Activated naive CD8-positive, alpha-beta T cell treated with anti-CD3 and anti-CD28 coated beads, Interleukin-2, amount 10 ng/mL, durations not matched to agents 7 days and 5 days (primary cell): ENCODE measurements at regions not wholly inside any gene's neighbourhood (a gene's known extent, or its start where the extent isn't known, plus 50 kb on each side); places are given as distances from the start of the nearest gene placed in this dataset.
"Not testable (repeated sequence)": the region's sequence is repeated elsewhere in the genome, so short reads cannot be mapped to it uniquely, and the experiment has no call there.

Source experiments
- ATAC-seq: fragments of 150-1000 bp; cut with Tn5 transposase; one replicate; pipeline ENCODE4 v1.10.0; 2021; ENCODE audit warnings: low read depth, moderate library complexity
- POLR2A ChIA-PET: fragments of 350-600 bp; sonication (Branson Sonifier 250); formaldehyde crosslinking; loops from one replicate; lab custom pipeline; 2021; ENCODE audit warnings: antibody characterized with exemption; lab: Charles Lee
- DNase-seq: peaks from one replicate; pipeline ENCODE4 v3.0.0; 2021
- H3K27ac Mint-ChIP-seq: one replicate; pipeline ENCODE4 v1.8.0; 2022; ENCODE audit warnings: mild to moderate bottlenecking, mixed read lengths
- H3K27me3 Mint-ChIP-seq: one replicate; pipeline ENCODE4 v1.8.0; 2022; ENCODE audit warnings: mild to moderate bottlenecking, moderate library complexity, mixed read lengths
- H3K36me3 Mint-ChIP-seq: one replicate; pipeline ENCODE4 v1.8.0; 2021; ENCODE audit warnings: mild to moderate bottlenecking, mixed read lengths
- H3K4me1 Mint-ChIP-seq: one replicate; pipeline ENCODE4 v1.8.0; 2021; ENCODE audit warnings: mixed read lengths
- H3K4me3 Mint-ChIP-seq: one replicate; pipeline ENCODE4 v1.8.0; 2022; ENCODE audit warnings: mild to moderate bottlenecking, moderate library complexity, mixed read lengths
- H3K9me3 Mint-ChIP-seq: one replicate; pipeline ENCODE4 v1.8.0; 2021; ENCODE audit warnings: mixed read lengths

DNA sequence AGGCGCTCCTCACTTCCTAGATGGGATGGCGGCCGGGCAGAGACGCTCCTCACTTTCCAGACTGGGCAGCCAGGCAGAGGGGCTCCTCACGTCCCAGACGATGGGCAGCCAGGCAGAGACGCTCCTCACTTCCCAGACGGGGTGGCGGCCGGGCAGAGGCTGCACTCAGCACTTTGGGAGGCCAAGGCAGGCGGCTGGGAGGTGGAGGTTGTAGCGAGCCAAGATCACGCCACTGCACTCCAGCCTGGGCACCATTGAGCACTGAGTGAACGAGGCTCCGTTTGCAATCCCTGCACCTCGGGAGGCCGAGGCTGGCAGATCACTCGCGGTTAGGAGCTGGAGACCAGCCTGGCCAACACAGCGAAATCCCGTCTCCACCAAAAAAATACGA, 72.0 kb upstream of the LRPPRC start:
- DNase-seq, H3K9me3 Mint-ChIP-seq, H3K27ac Mint-ChIP-seq, POLR2A ChIA-PET, H3K27me3 Mint-ChIP-seq, H3K4me1 Mint-ChIP-seq, H3K36me3 Mint-ChIP-seq, ATAC-seq, H3K4me3 Mint-ChIP-seq: not testable (repeated sequence)

DNA sequence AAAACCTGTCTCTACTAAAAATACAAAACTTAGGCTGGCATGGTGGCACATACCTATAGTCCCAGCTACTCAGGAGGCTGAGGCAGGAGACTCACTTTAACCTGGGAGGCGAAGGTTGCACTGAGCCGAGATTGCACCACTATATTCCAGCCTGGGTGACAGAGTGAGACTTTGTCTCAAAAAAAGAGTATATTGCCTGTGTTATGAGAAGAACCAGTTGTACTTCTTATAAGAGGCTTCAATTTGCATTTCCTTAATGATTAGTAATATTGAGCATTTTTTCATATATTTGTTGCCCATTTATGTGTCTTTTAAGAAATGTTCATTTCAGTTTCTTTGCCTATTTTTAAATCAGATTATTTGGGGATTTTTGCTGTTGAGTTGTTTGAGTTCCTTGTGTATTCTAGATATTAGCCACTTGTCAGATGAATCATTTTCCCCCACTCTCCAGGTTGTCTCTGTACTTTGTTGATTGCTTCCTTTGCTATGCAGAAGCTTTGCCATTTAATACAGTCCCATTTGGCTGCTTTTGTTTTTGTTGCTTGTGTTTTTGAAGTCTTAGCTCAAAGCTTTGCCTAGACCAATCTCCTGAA, 75.8 kb upstream of the LRPPRC start:
- Mint-ChIP-seq H3K36me3 (no peaks in the 10 kb centered on the region), H3K4me3 (no peak overlapping the region), H3K9me3 (no peaks in the 10 kb centered on the region), H3K4me1 (no peaks in the 10 kb centered on the region), H3K27me3 (peaks cover 2% of the 10 kb centered on the region), H3K27ac (no peak overlapping the region)
- POLR2A ChIA-PET = interaction anchor here (0.6 kb wide), 1 partner anchor 227 kb away, joined by 5 read pairs; no protein-coding TSS in a partner anchor
- ATAC-seq (no peak), DNase-seq (no peak)

DNA sequence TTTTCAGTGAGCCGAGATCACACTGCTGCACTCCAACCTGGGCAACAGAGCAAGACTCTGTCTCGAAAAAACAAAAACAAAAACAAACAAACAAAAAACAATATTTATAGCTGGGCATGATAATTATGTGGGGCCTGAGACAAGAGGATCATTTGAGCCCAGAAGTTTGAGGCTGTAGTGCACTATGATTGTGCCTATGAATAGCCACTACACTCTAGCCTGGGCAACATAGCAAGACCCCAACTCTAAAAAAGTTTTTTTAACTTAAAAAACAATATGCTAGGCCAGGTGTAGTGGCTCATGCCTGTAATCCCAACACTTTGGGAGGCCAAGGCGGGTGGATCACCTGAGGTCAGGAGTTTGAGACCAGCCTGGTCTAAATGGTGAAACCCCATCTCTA, 77.9 kb upstream of the LRPPRC start:
- H3K27ac Mint-ChIP-seq, H3K27me3 Mint-ChIP-seq, ATAC-seq, POLR2A ChIA-PET, H3K4me3 Mint-ChIP-seq, H3K9me3 Mint-ChIP-seq, H3K4me1 Mint-ChIP-seq, DNase-seq, H3K36me3 Mint-ChIP-seq: not testable (repeated sequence)

DNA sequence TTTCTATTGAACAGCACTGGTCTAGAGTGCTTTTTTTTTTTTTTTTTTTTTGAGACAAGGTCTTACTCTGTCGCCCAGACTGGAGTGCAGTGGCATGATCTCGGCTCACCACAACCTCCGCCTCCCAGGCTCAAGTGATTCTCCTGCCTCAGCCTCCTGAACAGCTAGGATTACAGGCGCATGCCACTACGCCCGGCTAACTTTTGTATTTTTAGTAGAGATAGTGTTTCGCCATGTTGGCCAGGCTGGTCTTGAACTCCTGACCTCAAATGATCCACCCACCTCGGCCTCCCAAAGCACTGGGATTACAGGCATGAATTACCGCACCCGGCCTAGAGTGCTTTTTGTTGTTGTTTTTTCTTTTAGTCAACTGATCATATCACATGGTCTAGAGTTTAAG, 79.0 kb upstream of the LRPPRC start:
- DNase-seq, ATAC-seq, H3K27ac Mint-ChIP-seq, H3K27me3 Mint-ChIP-seq, H3K36me3 Mint-ChIP-seq, POLR2A ChIA-PET, H3K4me1 Mint-ChIP-seq, H3K4me3 Mint-ChIP-seq, H3K9me3 Mint-ChIP-seq: not testable (repeated sequence)

DNA sequence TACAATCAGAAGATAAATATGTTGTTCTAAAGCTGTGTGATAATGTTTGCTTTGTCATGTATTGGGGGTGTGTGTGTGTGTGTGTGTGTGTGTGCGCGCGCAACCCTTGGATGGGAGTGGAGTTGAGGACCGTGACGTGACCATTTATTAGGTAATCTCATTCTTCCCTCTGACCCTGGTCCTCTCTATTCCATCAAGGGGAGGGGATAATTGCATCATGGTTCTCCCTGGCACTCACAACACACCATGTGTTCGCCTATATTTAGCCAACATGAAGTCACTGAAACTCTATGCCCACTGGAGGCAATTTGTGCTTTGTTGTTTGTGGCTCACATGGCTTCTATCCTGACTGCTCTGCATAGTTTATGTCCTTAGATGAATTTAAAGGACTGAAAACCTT, 79.8 kb upstream of the LRPPRC start:
- H3K4me3 Mint-ChIP-seq = no peak overlapping the region
- DNase-seq = no peak

DNA sequence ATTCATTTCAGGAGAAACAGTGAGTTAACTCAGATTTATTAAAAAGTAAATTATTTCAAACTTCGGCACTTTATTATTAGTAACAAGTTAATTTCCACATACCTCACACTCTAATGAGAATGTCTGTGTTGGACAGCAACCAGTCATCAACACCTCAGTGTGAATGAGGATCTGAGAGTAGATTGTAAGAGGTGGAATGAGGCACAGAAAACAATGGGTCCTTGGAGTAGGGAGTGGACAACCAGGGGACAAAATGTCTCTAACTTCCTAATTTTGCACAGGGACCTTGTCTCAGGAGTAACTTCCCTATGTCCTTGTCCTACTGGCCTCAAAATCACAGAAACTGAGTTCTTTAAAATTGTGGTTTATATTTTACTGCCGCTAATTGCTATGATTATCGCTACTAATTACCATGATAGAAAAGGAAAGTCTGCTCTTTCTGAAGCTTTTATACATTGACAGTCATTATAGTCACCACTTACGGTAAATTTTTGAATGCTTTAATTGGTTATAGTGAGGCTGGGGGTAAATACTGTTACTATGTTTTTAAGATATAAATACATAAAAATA, 82.2 kb upstream of the LRPPRC start:
- H3K4me3 Mint-ChIP-seq = no peak overlapping the region
- no peaks in the 10 kb centered on the region for H3K36me3 Mint-ChIP-seq
- H3K9me3 Mint-ChIP-seq = no peaks in the 10 kb centered on the region
- H3K27ac Mint-ChIP-seq = no peak overlapping the region
- peaks cover 8% of the 10 kb centered on the region for H3K4me1 Mint-ChIP-seq
- no peak for DNase-seq
- POLR2A ChIA-PET = interaction anchor here (0.6 kb wide), 1 partner anchor 1406 kb away, joined by 5 read pairs; no protein-coding TSS in a partner anchor
- no peak for ATAC-seq
- peaks cover 2% of the 10 kb centered on the region for H3K27me3 Mint-ChIP-seq

More for the DNA sequence above, 79.8 kb upstream of the LRPPRC start:
- ATAC-seq = no peak
- Mint-ChIP-seq H3K27me3 (peaks cover 2% of the 10 kb centered on the region), H3K4me1 (no peaks in the 10 kb centered on the region), H3K9me3 (no peaks in the 10 kb centered on the region), H3K36me3 (no peaks in the 10 kb centered on the region), H3K27ac (no peak overlapping the region)
- POLR2A ChIA-PET = no interaction called here

DNA sequence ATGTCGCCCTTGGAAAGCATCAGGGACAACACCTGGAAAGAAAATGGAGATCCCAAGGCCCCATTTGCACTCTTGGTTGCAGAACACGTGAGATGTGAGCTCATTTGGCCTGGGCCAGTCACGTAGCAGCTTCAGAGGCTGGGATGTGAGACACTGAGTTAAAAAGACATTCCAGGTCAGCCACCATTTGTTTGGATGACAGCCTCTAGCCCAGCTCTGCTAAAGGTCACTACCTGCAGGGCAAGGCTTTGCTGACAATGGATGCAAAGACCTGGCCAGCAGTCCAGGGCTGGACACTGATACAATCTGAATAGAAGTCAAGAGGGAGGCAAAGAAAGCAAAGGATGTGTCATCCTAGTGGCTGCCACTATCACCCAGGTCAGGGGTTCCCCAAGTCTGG, 83.9 kb upstream of the LRPPRC start:
- no peak for ATAC-seq
- Mint-ChIP-seq H3K4me1 (peaks cover 8% of the 10 kb centered on the region), H3K4me3 (no peak overlapping the region), H3K27ac (peak overlapping the region; percentile 27), H3K27me3 (no peaks in the 10 kb centered on the region), H3K36me3 (no peaks in the 10 kb centered on the region), H3K9me3 (no peaks in the 10 kb centered on the region)
- POLR2A ChIA-PET = no interaction called here
- no peak for DNase-seq

DNA sequence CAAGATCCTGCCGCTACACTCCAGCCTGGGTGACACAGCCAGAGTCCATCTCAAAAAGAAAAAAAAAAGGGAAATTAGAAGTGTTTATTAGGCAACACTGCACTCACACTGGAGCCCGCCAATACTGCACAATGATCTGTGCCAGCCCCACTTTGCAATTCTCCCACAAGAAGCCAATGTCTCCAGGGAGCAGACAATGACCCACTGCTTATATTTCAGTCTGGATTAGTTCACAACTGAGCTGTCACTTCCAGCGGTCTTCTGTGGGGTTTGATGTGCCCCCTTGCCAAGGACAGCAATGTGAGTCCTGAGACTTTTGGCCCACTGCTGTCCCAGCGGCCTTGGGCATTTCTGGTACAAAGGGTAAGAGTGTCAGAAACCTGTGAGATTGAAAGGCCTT, 85.6 kb upstream of the PPM1B start:
- DNase-seq (no peak), ATAC-seq (no peak)
- POLR2A ChIA-PET = interaction anchor here (1.2 kb wide), 1 partner anchor 88 kb away, joined by 3 read pairs; the partner anchor contains the start of gene LRPPRC
- H3K36me3 Mint-ChIP-seq = no peaks in the 10 kb centered on the region
- no peak overlapping the region for H3K4me3 Mint-ChIP-seq
- peaks cover 14% of the 10 kb centered on the region for H3K4me1 Mint-ChIP-seq
- H3K27me3 Mint-ChIP-seq = no peaks in the 10 kb centered on the region
- H3K27ac Mint-ChIP-seq = no peak overlapping the region
- H3K9me3 Mint-ChIP-seq = no peaks in the 10 kb centered on the region

DNA sequence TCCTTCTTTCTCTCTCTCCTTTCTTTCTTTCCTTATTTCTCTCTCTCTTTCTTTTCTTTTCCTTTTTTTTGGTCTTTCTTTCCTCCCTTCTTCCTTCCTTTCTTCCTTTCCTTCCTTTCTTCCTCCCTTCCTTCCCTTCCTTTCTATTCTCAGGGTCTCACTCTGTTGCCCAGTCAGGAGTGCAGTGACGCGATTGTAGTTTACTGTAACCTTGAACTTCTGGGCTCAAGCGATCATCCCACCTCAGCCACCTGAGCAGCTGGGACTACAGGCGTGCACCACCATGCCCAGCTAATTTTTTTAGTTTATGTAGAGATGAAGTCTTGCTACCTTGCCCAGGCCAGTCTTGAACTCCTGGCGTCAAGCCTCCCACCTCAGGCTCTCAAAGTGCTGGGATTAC, 83.8 kb upstream of the PPM1B start:
- Mint-ChIP-seq H3K4me3 (no peak overlapping the region), H3K4me1 (peaks cover 14% of the 10 kb centered on the region), H3K9me3 (no peaks in the 10 kb centered on the region), H3K27ac (no peak overlapping the region), H3K27me3 (no peaks in the 10 kb centered on the region), H3K36me3 (no peaks in the 10 kb centered on the region)
- POLR2A ChIA-PET = no interaction called here
- ATAC-seq (no peak), DNase-seq (no peak)

DNA sequence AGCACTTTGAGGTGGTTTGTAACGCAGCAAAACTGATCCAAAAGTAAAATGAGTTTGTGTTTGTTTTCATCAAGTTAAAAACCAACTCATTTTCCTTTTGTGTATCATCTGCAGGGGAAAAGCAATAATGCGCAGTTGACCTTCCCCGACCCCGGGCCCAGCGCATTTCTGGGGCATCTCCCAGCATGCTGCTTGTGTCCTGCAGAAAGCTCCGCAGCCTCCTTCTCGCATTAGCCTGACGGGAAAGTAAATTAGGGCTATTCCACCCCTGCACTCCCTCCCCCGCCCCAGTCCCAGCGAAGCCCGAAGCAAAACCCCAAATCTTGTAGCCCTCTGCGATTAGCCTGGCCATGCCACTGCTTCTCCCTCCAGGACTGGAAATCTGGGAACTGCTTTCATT, 82.0 kb upstream of the PPM1B start:
- no peaks in the 10 kb centered on the region for H3K27me3 Mint-ChIP-seq
- no peaks in the 10 kb centered on the region for H3K9me3 Mint-ChIP-seq
- H3K36me3 Mint-ChIP-seq = no peaks in the 10 kb centered on the region
- DNase-seq (no peak), ATAC-seq (no peak)
- no peak overlapping the region for H3K4me3 Mint-ChIP-seq
- peaks cover 21% of the 10 kb centered on the region for H3K4me1 Mint-ChIP-seq
- POLR2A ChIA-PET = interaction anchor here (0.5 to 0.7 kb wide), 2 partner anchors 272 to 445 kb away, joined by 3 read pairs; no protein-coding TSS in a partner anchor
- no peak overlapping the region for H3K27ac Mint-ChIP-seq

DNA sequence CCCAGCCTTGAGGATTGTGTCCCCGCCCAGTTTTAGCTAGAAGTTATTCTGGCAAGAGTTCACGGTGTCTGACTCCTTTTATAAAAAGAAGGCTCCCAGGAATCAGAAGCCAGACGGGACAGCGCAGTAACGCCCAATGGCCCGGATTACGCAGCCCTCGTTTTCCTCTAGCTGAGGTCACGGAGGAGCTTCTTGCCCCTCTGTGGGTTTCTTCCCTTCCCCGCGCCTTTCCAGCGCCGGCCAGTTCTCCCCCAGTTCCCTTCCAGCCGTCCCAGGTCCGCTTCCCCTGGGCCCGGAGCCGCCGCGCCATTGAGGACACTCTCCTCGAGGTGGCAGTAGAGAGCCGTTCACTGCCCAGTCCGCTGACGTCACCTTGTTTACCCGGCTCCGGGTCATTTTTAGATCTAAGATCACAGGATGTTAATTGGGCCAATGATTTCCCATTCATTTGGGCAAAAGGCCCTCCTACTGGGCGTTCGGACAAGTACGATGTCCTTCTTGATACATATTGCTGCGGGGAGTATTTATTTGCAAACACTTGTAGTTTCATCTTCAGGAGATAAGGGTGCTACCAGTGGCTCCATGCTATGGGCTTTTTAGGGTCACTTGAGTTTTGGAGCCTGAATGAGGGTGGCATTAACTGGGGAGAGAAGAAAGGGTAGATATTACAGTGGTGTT, 81.5 kb upstream of the PPM1B start:
- Mint-ChIP-seq H3K27ac (peak overlapping the region; percentile 88), H3K4me3 (peak overlapping the region; percentile 84), H3K4me1 (peaks cover 19% of the 10 kb centered on the region), H3K9me3 (no peaks in the 10 kb centered on the region), H3K36me3 (no peaks in the 10 kb centered on the region), H3K27me3 (no peaks in the 10 kb centered on the region)
- DNase-seq (peak; percentile 87), ATAC-seq (peak; percentile 84)
- POLR2A ChIA-PET = interaction anchor here (0.5 to 1.7 kb wide), 3 partner anchors 81 to 446 kb away, joined by 3 to 5 read pairs (median 3); partner anchors contain the start of gene PPM1B

DNA sequence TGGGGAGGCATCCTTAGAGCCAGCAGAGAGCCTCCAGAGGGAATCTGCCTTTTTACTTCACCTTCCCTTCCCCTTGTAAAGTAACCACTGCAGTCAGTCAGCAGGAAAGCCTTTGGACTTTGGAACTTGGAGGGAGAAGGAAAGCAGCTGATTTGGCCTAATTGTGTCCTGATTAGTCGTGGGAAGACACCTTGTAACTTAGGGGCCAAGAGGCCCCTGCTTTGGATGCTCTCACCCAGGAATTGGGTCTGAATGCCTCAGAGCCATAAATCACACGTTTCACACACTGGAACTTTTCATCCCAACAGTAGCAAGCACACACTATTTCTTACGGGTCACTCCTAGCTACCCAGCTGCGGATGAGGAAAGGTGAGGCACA, 81.0 kb upstream of the PPM1B start:
- Mint-ChIP-seq H3K4me3 (peak overlapping the region; percentile 84), H3K27ac (peak overlapping the region; percentile 88), H3K36me3 (no peaks in the 10 kb centered on the region), H3K9me3 (no peaks in the 10 kb centered on the region), H3K4me1 (peaks cover 19% of the 10 kb centered on the region), H3K27me3 (no peaks in the 10 kb centered on the region)
- no peak for ATAC-seq
- DNase-seq = no peak
- POLR2A ChIA-PET = interaction anchor here (1.7 kb wide), 1 partner anchor 80 kb away, joined by 5 read pairs; the partner anchor contains the start of gene PPM1B

DNA sequence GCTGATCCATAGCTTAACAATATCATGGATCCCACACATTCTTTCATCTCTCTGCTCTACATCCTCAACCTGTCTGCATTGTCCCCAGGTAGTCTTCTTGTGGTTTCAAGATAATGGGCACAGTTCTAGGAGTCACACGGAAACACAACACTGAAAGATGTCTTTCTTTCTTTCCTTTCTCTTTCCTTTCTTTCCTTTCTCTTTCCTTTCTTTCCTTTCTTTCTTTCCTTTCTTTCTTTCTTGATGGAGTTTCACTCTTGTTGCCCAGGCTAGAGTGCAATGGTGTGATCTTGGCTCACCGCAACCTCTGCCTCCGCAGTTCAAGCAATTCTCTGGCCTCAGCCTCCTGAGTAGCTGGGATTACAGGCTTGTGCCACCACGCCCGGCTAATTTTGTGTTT, 76.2 kb upstream of the PPM1B start:
- H3K4me1 Mint-ChIP-seq = peaks cover 16% of the 10 kb centered on the region
- POLR2A ChIA-PET, ATAC-seq, H3K27ac Mint-ChIP-seq, H3K4me3 Mint-ChIP-seq, H3K27me3 Mint-ChIP-seq, H3K36me3 Mint-ChIP-seq, H3K9me3 Mint-ChIP-seq, DNase-seq: not testable (repeated sequence)

DNA sequence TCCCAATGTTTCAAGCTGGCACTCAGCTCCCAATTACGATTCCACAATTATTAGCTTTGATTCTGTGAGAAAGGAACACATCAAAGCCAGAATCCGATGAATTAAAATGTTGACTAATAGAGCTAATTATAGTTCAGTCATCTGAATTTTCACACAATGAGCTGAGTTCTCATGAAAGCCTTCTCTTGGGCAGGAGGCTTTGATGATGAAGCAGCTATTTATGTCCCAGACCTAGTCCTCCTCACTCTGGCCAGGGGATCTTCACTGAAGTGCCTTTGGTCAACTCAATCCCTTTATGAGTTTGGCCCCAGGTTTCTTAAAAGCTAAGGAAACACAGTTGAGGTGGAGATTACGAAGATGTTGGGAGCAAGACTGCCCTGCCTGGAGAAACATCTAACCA, 74.7 kb upstream of the PPM1B start:
- ATAC-seq = no peak
- Mint-ChIP-seq H3K27ac (no peak overlapping the region), H3K36me3 (no peaks in the 10 kb centered on the region), H3K27me3 (peaks cover 2% of the 10 kb centered on the region), H3K4me3 (no peak overlapping the region), H3K4me1 (peaks cover 24% of the 10 kb centered on the region), H3K9me3 (no peaks in the 10 kb centered on the region)
- no peak for DNase-seq
- POLR2A ChIA-PET = no interaction called here
